GM21423 (cell line): ENCODE measurements at regions not wholly inside any gene's neighbourhood (a gene's known extent, or its start where the extent isn't known, plus 50 kb on each side); places are given as distances from the start of the nearest gene placed in this dataset.

Source experiments
- ATAC-seq: cut with Tn5 transposase; IDR thresholded peaks from one replicate; pipeline ENCODE4 v1.9.1; 2021; ENCODE audit warnings: mild to moderate bottlenecking, moderate library complexity; ENCODE audit not compliant: unreplicated experiment

GRCh38 chr14:71482671-71483070, 449.6 kb upstream of the RGS6 start:
- ATAC-seq: no peak

DNA sequence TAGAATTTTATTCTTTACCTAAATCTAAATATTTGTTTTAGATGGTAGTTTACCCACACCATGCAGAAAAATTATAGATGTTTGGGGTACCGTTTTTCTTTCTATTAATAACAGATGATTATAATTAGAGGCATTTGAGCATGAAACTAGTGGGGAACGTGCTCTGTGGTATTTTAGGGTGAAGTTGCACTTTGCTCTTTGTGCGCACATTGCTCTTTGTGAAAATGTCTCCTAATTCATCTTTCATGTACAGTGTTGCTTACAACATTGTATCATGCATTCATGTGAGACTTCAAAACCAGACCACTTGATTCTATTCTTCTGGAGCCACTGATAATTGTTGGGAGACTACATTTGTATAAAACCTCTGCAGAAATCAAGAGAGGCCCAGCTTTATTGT, 449.1 kb upstream of the RGS6 start:
- ATAC-seq: no peak

- no peak for ATAC-seq
These were observed 446.4 kb upstream of the RGS6 start for GRCh38 chr14:71485833-71486232.

GRCh38 chr14:71486279-71486678, 445.9 kb upstream of the RGS6 start:
- no peak for ATAC-seq

- ATAC-seq: peak; percentile 50
These were observed 444.8 kb upstream of the RGS6 start for GRCh38 chr14:71487449-71487848.

DNA sequence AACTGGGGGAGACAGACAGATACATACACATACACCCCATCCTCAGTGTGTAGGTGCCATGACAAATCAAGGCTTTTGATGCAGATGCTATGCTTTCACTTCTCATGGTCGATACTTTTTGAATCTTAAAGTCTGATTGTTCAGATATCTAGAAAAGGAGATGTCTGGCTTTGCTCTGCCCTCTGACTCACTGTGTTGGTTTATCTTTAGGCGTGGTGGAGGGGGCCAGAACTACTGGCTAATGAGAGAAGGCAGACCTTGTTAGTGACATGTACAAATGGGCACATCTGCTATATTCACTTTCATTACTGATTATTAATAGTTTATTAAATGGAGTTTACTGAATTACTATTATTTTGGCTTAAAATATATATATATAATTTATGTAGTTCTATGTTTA, 444.3 kb upstream of the RGS6 start:
- peak; percentile 44 for ATAC-seq

DNA sequence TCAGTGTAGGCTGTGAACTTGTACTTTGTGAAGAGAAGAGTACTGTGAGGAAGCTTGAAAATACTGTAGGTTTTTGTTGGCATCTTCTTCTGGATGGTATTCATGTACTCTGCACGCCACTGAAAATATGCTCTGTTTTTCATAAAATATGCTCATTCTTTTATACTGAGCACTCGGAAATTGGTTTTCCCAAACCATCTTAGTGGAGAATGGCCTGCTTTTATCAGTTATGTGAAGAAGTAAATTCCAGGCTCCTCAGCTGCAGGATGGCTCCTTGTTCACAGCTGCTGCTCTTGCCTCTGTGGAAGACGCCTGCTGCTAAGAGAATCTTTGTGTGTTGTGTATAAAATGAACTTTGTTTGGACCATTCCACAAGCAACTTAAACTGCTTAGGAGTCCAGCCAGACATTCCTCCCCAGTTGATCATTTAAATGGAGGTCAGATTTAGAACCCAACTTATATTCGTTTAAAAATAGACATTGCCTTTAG, 443.5 kb upstream of the RGS6 start:
- no peak for ATAC-seq

DNA sequence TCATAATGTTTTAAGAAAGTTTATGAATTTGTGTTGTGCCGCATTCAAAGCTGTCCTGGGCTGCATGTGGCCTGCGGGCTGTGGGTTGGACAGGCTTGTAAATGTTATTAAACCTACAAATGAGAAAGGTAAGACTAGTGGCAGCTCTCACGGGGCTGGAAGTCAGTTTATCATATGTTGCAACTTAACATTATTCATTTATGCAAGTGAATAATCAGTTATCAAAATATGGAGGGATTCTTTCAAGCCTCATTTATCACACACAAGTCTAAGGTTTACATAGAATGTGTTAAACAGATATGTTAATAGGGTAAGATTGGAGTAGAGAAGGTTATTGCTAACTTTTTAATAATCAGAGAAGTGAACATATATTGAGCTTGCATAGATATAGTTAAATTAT, 442.5 kb upstream of the RGS6 start:
- no peak for ATAC-seq

GRCh38 chr14:71491931-71492330, 440.3 kb upstream of the RGS6 start:
- ATAC-seq: no peak

DNA sequence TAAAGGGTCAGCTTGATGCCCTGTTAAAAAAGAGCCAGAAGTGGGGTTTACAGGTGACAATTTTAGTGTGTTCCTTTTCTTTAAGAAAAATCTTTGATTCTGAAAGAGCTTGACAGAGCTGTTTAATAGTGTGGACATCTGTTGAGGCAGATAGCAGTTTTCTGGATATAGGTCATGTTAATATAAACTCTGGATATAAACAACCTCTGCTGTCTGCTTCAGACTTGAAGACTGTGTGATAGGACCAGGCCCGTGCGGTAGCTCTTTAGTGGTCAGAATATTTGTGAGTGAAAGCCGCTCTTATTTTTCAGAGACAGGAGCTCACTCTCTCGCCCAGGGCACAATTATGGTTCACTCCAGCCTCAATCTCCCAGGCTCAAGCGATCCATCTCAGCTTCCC, 439.9 kb upstream of the RGS6 start:
- no peak for ATAC-seq

GRCh38 chr14:71497645-71498086, 434.6 kb upstream of the RGS6 start:
- ATAC-seq: peak; percentile 78

DNA sequence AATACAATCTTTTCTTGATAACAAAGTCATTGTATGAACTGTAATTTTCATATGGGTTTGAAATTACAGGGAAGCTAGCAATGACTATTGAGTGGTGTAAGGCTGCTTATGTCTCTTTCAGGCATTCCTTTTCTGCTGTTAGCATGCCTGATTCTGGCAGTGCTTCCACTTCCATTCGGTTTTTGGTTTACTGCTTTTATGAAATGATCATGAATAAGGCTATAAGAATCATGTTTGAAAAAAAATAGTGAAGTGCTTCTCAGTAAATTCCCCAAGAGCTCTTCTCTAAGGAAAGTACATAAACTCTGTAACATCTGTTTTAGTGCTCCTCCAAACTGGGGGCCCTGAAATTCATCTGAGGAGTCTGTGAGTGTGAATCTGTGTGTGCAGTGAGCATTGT, 434.0 kb upstream of the RGS6 start:
- peak; percentile 10 for ATAC-seq

DNA sequence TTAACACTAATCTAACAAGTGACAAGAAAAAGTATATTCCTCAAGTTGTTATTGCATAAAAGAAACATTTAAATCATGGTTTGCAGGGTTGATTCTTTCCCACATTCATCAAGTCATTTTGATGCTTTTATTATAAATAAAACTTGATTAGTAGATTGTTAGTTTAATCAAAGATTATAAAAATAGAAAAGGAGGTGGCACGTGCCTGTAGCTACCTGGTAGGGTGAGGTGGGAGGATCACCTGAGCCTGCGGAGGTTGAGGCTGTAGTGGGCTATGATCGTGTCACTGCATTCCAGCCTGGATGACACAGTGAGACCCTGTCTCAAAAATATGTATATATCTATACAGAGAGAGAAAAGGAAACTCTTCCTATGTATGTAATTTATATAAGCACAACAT, 433.2 kb upstream of the RGS6 start:
- no peak for ATAC-seq

DNA sequence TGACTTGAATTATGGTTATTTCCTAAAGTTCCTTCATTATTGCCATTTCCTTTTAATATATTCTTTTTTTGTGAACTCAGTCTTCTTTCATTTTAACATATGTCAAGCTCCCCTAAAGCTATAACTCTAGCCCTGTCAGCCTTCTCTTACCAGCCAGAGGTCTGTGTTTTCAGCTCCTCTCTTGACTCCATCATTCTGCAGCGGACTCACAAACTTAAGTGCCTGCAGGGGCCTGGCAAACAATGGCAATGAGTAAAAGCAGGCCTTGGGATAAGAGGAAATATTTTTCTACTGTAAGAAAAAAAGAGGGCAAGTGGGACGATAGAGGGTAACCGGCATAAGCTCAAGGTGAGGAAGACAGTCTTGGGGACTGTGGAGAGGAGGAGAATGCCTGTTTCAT, 424.5 kb upstream of the RGS6 start:
- ATAC-seq: no peak

GRCh38 chr14:71508901-71509300, 423.3 kb upstream of the RGS6 start:
- no peak for ATAC-seq

GRCh38 chr14:71511152-71511551, 421.1 kb upstream of the RGS6 start:
- no peak for ATAC-seq

DNA sequence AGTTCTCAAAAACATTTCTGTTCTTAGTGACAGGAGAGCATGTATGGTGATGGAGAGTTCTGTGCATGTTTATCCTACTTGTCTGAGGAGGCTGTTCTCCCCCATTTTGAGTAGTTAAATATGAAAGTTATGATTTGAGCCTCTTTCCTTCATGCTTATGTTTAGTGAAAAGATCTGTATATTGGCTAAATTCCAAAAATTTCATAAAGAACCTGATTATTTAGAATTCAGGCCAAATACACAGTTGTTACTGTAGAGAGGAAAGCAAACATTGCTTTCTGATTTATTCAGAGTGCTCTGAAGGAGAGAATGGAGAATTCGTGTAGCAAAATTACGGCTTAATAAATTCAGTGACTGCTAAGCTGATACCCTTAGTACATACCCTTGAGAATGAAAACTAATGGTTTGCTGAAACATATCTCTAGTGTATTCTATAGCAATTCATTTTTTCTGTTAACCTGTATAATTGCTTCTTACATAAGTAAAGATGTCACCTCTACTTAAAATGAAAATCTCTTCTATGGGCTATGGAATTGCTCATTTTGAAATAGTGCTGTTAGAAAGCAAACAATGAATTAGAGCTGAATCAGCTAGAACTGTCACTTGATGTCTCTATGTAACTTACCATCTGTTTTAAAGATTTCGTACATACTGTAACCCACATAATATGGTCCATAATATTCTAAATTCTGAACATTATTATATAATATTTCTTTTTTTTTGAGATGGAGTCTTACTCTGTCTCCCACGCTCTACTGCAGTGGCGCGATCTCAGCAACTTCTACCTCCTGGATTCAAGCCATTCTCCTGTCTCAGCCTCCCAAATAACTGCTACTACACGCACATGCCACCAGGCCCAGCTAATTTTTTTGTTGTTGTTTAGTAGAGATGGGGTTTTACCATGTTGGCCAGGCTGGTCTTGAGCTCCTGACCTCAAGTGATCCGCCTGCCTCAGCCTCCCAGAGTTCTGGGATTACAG, 417.0 kb upstream of the RGS6 start:
- no peak for ATAC-seq

- ATAC-seq: no peak
These were observed 410.7 kb upstream of the RGS6 start for GRCh38 chr14:71521238-71522135.

DNA sequence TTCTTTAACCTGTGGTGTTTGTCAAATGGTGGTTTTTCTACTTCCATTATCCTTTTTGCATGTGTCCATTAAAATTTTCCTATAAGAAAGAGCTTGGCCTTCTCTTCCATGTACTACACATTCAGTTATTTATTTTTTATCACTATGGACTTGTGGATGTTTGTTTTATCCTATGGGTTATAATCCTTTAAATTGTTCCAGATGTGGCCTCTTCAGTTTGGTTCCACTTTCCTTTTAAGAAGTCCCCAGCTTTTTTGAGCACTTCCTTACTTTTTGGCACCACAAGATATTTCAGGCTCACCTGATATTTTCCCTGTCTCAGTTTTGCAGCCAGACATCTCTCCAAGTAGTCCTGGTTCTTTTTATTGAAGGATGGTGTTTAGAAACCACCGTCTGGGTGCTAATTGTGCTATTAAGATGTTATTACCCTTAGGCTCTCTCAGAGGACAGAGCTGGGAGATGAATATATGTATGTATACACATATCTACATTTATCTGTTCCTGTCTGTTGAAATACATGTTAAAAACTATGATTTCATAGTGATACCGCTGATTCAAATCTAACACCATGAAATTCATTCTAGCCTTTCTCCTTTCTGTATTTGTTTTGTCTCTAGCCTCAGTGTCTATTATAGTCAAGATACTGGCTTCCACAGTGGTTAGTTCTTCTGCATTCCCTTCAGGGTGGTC, 408.5 kb upstream of the RGS6 start:
- ATAC-seq: peak; percentile 76

- ATAC-seq: peak; percentile 50
These were observed 407.8 kb upstream of the RGS6 start for GRCh38 chr14:71524320-71524982.
